ENCODE measurements at regions not wholly inside any gene's neighbourhood (a gene's known extent, or its start where the extent isn't known, plus 50 kb on each side); places are given as distances from the start of the nearest gene placed in this dataset.
"Not testable (repeated sequence)": the region's sequence is repeated elsewhere in the genome, so short reads cannot be mapped to it uniquely, and the experiment has no call there.

DNA sequence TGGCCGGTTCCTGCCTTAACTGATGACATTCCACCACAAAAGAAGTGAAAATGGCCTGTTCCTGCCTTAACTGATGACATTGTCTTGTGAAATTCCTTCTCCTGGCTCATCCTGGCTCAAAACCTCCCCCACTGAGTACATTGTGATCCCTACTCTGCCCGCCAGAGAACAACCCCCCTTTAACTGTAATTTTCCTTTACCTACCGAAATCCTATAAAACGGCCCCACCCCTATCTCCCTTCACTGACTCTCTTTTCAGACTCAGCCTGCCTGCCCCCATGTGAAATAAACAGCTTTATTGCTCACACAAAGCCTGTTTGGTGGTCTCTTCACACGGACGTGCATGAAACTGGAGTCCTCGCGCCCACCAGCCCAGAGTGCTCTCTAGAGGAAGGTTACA, 166.5 kb downstream of the ADRA2C start:
- not testable (repeated sequence) for DNase-seq (ENCODE audit: low read depth)

DNA sequence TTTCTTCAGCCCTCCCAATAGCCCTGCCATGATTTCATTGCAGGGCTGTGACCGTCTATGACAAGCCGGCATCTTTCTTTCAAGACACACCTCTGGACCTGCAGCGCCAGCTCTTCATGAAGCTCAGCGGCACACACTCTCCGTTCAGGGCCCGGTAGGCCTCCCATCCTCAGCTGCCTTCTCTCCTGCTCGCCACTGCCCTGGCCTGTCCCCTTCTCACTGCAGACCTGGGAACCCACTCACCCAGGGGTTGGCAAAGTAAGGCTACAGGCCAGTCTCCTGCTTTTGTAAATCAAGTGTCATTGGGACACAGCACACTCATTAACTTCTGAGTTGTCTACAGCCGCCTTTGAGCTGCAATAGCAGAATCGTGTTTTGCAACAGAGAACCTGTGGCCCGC, 169.2 kb downstream of the ADRA2C start:
- not testable (repeated sequence) for DNase-seq (ENCODE audit: low read depth)

DNA sequence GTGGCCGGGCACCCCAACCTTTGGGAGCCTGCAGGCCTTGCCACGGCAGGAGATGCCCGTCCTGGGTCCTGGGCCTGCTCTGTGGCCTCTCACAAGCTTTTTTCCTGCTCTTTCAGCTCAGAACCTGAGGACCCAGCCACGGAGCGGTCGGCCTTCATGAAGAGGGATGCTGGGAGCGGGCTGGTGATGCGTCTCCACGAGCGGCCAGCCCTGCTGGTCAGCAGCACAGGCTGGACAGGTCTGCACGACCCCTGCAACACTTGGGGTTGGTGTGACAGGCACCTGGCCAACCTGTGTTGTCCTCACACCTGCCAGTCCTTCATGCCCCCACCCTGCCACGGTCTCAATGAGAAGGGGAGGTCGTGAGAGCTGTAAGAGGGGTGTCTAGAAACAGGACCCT, 170.0 kb downstream of the ADRA2C start:
- no peak for DNase-seq (ENCODE audit: low read depth)

DNA sequence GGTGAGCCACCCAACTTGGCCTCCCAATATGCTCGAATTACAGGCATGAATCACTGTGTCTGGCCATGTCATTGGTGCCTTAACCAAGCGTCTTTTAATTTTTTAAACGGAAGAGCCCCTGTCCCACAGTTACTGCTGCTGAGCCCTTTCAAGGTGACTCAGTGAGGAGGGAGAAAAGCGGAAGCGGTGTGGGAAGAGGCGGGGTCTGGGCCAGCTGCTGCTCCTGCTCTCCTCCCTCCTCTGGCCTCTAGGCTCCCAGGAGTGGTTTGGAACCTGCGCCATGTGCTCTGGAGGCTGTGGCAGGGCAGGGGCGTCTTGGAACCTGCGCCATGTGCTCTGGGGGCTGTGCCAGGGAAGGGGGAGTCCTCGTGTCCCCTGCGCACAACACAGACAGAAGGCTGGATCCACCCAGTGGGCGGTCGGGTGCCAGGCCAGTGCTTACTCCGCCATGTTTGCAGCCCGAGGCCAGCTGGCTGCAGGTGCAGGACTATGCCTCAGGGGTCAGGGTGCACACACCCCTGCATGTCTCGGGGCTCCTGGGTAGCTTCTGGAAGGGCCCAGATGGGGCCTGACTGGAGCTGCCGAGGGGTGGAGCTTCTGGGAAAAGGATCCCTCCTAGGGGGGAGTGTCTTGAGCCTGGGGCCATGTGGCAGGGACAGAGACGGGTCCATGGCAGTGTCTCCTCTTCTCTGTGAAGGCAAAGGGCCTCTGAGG, 171.8 kb downstream of the ADRA2C start:
- DNase-seq (ENCODE audit: low read depth) = not testable (repeated sequence)

DNA sequence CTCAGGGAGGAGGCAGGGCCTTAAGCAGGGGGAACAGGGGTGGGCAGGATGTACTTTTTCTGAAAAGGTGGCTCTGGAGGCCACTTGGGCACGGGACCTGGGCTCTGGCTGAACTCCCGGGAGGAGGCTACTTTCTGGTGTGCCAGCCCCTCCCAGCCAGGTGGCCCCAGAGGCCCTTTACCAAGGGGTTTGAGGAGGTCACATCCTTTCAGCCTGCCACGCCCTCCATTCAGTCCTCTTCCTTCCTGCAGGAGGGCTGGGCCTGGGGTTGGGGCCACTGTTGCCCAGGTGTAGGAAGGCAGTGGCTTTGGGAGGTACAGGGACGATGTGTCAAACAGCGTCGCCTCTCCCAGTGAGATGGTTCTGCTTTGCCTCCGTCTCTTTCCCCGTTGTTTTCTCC, 172.5 kb downstream of the ADRA2C start:
- not testable (repeated sequence) for DNase-seq (ENCODE audit: low read depth)

DNA sequence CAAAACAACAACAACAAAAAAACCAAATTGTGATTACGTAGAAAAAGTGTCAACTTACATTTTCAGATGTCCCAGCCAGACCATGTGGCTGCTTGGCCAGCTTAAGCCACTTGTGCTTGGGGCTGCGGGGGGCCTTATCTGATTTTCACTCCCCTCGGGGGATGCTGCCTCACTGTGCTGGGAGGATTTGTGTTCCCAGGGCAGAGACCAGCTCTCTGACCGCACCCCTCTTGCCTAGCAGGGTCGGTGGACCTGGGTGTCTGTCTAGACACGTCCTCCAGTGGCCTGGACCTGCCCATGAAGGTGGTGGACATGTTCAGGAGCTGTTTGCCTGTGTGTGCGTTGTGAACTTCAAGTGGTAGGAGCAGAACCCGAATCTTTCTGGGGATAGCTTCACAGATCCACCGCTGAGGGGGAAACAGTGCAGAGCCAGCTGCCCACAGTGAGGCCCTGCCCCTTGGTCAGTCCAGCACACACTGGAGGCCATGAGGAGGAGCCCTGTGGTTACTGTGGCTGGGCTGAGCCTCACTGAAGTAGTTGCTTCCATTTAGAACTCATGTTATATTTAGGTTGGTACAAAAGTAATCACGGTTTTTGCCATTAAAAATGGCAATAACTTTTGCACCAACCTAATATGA, 173.9 kb downstream of the ADRA2C start:
- not testable (repeated sequence) for DNase-seq (ENCODE audit: low read depth)

DNA sequence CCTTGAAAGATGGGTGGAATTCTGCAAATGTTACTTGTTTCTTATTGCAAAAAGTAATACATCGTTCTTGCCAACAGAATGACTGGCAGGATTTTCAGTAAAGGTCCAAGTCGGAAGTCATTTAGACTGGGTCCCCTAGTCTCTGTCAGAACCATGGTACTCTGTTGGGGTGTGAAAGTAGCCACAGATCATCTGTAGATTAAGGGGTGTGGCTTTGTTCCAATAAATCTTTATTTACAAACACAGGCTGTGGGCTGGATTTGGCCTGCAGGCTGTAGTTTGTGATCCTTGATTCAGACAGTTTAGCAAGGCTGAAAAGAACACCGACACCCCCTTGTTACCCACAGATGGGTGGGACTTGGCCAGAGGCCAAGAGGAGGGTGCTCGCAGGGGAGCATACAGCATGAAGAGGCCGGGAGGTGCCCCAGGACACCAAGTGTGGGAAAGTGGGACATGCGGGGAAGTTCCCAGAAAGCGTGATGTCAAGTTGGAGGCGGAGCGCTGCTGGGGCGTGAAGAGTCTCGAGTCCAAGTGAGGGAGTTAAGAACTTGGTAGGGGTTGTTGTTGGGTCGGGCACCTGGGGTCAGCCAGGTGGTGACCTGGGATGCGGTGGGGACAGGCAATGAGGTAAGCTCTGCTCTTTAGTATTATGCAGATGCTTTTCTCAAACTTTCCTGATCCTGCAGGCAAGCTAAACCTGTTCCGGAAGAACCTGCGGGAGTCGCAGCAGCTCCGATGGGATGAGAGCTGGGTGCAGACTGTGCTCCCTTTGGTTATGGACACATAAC, 175.7 kb downstream of the ADRA2C start:
- not testable (repeated sequence) for DNase-seq (ENCODE audit: low read depth)

DNA sequence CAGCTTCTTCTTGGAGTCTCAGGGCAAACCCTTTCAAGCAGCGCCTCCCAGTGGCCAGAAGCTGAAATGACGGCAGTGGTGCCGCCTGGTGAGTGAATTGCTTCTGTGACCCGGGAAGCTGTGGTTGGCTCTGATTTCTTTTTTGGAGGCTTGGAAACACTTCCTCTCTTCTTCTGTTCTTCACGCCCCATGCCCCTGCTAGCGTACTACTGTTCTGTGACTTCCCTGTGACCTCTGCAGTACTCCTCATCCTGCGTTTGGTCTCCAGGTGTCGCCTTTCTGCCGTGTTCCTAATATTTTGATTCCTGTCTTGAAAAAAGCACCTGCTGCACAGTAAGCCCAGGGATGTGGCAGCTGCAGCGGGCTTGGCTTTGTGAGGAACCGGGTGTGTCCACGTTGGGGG, 176.4 kb downstream of the ADRA2C start:
- not testable (repeated sequence) for DNase-seq (ENCODE audit: low read depth)

DNA sequence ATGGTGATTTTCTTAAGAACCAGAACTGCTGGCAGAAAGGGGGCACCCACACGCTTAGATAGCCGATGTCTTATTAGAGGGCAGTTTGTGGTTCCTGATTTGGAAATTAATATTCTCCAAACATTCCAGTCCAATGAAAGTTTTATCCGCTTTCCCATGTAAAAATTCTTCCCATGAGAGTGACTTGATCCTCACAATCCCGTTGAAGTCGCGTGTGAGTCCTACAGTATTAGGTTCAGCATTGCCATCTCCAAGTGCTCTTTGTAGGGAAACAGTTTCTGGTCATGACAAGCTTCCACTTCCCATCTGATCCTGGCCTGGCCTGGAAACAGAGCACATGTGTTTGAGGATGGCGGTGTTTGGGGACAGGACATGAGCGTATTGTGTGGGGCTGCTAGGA, 176.9 kb downstream of the ADRA2C start:
- DNase-seq (ENCODE audit: low read depth) = not testable (repeated sequence)

DNA sequence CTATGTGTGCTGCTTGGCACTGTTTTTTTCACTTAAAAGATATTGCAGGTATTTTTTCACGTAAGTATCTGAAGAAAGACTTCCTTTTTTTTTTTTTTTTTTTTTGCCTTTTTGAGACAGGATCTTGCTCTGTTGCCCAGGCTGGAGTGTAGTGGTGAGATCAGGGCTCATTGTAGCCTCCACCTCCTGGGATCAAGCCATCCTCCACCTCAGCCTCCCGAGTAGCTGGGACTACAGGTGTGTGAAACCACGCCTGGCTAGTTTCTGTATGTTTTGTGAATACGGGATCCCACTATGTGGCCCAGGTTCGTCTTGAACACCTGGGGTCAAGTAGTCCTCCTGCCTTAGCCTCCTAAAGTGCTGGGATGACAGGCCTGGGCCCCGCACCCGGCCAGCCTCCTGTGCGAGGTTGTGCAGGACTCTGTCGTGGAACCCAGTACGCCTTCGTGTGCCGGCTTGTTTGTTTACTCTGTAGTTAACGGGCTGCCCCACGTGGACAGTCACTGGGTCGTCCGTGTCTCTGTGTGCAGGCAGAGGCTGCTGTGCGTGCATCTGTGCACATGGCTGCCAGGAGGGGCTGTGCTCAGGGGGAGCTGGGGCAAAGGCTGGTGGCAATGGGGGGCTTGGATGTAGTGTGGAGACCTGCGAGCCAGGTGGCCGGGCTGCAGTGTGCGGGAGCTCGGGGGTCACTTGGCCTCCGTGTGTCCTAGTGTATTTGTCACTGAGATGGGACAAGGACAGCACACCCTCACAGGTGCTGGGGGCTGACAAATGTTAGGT, 179.5 kb downstream of the ADRA2C start:
- DNase-seq (ENCODE audit: low read depth) = no peak

DNA sequence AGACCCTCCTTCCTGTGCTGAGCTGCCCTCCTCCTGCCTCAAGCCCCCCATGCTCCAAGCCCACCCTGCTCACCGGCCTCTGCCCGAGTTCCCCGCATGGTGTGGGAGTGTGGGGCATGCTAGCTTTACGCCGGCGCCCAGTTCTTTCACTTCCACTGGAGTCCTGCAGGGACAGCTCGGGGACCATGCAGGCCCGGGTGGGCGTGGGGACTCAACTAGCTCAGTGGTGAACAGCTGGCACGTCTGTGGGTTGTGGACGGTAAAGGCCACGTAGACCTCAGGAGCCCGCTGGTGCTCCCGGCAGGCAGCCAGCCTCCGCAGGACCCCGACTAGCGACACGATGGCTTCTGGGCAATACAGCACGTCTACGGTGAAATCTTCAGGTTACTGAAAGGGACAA, 180.4 kb downstream of the ADRA2C start:
- not testable (repeated sequence) for DNase-seq (ENCODE audit: low read depth)

DNA sequence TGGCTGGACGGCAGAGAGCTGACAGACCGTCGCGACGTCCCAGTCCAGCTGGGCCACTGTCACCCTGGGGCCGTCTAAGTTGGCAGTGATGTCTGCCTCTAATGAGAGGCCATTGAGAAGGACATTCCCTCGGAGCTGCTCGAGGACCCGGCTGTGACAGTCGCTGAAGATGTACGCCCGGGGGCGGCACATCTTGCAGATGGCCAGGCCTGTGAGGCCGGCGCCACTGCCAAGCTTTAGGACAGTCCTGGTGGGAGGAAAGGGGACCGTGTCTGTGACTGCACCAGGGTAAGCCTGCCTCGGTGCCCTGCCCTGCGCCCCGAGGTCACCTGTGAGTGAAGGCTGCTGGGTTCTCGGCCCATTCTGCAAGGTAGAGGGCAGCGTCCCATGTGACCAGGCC, 181.6 kb downstream of the ADRA2C start:
- DNase-seq (ENCODE audit: low read depth) = not testable (repeated sequence)

DNA sequence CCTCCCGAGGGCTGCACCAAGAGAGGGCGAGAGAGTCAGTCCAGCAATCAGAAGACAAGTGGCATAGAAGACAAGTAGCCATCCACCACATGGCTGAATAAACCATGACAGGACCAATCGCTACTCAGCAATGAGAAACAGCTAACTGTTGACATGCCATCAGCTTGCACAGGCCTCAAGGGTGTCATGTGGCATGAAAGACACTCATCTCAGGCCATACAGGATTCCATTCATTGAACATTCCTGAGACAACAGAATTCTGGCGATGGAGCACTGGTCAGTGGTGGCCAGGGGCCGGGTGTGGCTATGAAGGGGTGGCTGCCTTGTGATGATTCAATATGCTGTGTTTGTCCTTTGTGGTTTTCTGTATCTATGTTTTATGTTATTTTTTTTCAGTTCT, 182.0 kb downstream of the ADRA2C start:
- not testable (repeated sequence) for DNase-seq (ENCODE audit: low read depth)

DNA sequence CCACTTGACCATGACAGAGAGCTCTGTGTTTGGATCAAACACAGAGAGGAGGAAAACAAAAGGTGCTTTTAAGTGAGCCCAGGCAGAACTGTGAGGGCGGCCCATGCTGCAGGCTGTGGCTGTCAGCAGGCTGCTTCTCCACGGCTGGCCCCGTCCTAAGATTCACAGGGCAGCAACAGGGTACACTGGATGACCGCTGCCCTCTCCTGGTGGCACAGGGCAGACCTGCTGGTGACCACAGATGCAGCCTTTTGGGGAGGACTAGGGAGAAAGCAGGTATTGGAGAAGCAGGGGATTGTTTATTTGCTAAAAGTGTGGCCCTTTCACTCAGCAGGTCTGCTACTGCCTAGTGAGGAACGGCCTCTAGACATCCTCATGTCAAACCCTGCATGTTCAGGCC, 183.7 kb downstream of the ADRA2C start:
- not testable (repeated sequence) for DNase-seq (ENCODE audit: low read depth)

DNA sequence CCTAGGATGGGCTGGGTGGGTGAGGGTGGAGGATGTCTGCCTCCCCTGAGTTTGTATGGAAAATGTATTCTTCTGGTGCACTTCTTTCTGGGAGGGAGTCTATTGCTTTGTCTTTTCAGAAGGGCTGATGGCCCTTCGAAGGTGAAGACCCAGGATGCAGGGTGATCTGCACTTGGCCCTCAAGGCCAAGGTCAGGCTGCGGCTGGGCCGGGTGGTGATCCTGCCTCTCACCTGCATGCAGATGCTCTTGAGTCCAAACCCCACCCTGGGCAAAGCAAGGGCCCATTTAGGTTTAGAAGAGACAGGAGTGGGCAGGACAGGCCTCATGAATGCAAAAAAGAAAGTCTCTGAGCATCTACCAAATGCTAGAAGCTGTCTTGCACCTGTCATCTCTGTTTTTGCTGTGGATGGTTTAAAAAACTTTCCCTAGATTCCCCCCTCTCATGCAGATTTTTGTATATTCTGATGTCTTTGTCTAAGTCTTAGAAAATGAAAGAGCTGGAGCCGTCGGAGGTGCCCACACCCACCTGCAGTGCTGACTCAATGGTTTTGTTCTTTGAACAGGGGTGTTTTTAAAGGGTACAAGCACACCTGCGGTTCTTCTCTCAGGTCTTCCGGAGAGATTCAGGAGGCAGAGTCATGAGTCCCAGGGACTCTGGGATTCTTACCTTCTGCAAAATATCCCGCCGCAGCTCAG, 186.4 kb downstream of the ADRA2C start:
- DNase-seq (ENCODE audit: low read depth) = not testable (repeated sequence)

DNA sequence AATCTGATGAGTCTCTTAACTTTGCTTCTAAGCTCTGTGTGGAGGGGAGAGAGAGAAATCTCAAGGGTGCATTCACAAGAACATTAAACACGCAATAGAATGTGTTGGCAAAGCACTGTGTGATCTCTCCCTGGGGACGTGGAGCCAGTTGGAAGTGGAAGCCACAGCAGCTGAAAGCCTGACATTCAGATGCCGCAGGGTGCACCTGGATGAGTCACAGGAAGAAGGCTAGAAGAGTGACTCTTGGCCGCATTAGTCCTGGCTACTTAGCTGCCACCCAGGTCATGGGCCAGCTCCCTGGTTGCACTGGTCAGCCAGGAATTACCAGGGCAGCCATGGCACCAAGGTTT, 186.9 kb downstream of the ADRA2C start:
- DNase-seq (ENCODE audit: low read depth) = not testable (repeated sequence)

DNA sequence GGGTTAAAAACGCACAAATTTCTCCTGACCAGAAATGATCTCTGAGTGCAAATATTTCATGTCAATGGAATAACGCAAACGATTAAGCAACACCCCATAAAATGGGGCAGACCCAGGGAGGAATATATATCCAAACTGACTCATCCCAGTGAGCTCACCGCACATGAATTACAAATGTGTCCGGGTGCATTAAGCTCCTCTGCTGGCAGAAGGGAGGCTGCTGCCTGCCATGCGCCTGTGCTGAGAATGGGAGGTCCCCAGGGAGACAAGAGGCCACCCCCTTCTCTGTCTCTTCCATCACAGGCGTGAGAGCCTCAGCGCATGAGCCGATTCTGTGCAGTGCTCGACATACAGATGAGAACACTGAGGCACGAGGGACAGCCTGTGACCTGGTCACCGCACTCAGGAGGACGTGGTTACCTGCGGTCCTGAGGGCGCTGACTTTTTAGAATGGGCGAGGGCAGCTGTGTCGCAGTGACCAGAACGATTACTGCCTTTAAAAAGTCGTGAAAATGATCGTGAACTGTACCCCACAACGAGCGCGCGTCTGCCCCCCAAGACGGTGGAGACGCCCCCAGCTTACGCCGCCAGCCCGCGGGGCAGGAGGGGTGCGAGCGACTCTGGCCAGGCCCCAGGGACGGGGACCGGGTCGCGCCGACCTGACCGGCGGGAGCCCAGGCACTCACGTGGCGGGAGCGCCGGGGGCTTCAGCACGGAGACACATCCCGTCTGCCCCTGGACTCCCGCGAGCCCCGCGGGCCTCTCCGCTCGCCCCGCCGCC, 188.5 kb downstream of the ADRA2C start:
- peak; percentile 57 for DNase-seq (ENCODE audit: low read depth)

DNA sequence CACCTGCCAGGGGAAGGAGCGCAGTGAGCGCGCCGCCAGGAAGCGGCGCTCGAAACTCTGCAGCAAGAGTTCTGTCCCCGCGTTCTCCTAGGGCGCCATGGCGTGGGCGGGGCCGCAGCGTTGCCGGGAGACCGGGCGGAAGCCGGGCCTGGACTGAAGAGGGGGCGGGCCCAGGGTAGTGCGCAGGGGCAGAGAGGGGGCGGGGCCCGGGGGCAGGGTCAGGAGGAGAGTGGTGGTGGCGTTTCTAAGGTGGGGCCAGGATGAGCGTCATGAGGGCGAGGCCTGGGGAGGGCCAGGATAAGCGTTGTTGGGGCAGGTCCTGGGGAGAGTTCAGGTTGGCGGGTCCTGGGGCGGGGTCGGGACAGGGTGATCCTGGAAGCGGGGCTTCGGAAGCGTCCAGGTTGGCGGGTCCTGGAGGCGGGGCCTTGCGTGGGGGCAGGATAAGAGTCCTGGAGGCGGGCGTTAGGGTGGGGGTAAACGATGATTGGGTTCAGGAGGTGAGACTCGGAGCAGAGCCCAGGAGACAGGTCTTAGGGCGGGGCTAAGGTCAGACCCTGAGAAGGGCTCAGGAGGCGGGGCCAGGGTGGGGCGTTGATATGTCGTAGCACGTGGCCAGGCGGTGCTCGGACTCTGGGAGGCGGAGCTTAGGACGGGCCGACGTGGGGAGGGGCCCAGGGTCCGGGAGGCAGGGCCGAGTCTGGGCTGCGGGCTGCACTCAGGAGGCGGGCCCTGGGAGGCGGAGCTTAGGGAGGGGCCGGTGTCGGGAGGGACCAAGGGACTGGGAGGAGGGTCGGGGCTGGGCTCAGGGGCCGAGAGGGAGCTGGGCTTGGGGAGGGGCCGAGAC, 189.4 kb downstream of the ADRA2C start:
- peak; percentile 97 for DNase-seq (ENCODE audit: low read depth)

DNA sequence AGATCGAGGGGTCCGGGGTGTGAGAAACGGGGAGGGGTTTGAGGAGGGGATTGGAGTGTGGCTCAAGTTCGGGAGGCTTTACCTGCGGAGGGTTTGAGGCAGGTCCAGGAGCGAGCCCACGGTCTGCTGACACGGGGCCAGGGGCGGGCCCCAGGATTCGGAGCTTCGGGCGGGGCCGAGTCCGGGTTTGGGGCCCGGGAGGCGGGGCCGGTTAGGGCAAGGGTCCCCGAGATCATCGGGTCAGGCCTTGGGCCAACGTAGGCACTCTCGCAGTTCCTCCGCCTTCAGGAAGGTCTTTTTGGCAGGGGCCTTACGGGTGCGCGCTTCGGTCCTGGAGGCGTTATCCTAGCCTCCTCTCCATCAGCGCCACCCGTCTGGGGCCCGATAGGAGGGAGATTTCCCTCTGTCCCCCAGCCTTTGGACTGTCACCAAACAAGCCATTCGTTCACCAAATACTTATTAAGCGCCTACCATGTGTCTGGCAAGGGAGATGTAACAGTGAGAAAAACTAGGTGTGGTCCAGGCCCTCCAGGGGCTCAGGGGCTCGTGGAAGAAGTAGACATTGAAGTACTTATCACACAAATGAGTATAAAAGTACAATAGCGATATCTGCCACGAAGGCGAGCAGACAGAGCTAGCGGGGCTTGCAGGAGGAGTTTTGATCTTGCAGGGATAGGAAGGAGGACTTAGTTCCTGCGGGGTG, 190.1 kb downstream of the ADRA2C start:
- not testable (repeated sequence) for DNase-seq (ENCODE audit: low read depth)

All from stimulated activated CD8-positive, alpha-beta memory T cell treated with anti-CD3 and anti-CD28 coated beads, Interleukin-7, amount 100 ng/mL, for 24 hours (primary cell).